ENCODE measurements at regions not wholly inside any gene's neighbourhood (a gene's known extent, or its start where the extent isn't known, plus 50 kb on each side); places are given as distances from the start of the nearest gene placed in this dataset.

DNA sequence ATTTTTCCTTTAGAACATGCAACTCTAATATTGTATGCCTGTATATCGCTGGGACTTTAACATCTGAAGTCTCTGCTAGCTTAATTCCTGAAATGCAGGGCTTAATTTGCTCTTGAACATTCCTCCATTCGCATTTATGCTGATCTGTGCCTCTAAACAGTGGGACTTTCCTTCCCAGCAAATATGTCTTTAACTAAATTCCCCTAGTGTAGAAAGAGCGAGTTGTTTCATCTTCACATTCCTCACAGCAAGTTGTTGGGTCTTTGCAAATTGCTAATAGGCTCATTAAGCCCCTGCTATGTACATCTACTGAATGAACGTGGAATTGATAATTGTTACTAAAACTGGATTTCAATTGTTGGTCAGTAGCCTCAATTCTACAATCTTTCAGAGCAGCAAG is 118.4 kb upstream of the OBI1 start:
- TF ChIP-seq, protein P1, sequence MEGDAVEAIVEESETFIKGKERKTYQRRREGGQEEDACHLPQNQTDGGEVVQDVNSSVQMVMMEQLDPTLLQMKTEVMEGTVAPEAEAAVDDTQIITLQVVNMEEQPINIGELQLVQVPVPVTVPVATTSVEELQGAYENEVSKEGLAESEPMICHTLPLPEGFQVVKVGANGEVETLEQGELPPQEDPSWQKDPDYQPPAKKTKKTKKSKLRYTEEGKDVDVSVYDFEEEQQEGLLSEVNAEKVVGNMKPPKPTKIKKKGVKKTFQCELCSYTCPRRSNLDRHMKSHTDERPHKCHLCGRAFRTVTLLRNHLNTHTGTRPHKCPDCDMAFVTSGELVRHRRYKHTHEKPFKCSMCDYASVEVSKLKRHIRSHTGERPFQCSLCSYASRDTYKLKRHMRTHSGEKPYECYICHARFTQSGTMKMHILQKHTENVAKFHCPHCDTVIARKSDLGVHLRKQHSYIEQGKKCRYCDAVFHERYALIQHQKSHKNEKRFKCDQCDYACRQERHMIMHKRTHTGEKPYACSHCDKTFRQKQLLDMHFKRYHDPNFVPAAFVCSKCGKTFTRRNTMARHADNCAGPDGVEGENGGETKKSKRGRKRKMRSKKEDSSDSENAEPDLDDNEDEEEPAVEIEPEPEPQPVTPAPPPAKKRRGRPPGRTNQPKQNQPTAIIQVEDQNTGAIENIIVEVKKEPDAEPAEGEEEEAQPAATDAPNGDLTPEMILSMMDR (IDR thresholded peaks at IDR 0.05), result no peak
- TF ChIP-seq EZH2 (IDR thresholded peaks at IDR 0.05; ENCODE audit: borderline replicate concordance, insufficient read depth, low read depth, low read length, poor library complexity, severe bottlenecking), result no peak
